H9 (cell line): ENCODE measurements at regions not wholly inside any gene's neighbourhood (a gene's known extent, or its start where the extent isn't known, plus 50 kb on each side); places are given as distances from the start of the nearest gene placed in this dataset.
"Not testable (repeated sequence)": the region's sequence is repeated elsewhere in the genome, so short reads cannot be mapped to it uniquely, and the experiment has no call there.

ENCODE experiments used
- DNase-seq: peaks from one replicate; pipeline ENCODE4 v3.0.0-alpha.2; 2017
- H2AFZ ChIP-seq: one replicate; pipeline ENCODE4 v1.6.1; 2013; ENCODE audit warnings: mild to moderate bottlenecking, low read length, control low read depth, moderate library complexity
- H2AK5ac ChIP-seq: 2 replicates; pipeline ENCODE4 v1.6.1; 2013; ENCODE audit warnings: low read length, control low read depth, mixed read lengths; ENCODE audit not compliant: insufficient read length
- H2BK120ac ChIP-seq: one replicate; pipeline ENCODE4 v1.6.1; 2013; ENCODE audit warnings: low read depth, mild to moderate bottlenecking, low read length, control low read depth, inconsistent platforms; ENCODE audit not compliant: poor library complexity, severe bottlenecking
- H2BK12ac ChIP-seq: 2 replicates; pipeline ENCODE4 v1.6.1; 2013; ENCODE audit warnings: low read length, control low read depth, mixed read lengths, low read depth; ENCODE audit not compliant: insufficient read length
- H2BK15ac ChIP-seq: 2 replicates; pipeline ENCODE4 v1.6.1; 2013; ENCODE audit warnings: low read depth, low read length, control low read depth
- H2BK20ac ChIP-seq: one replicate; pipeline ENCODE4 v1.6.1; 2013; ENCODE audit warnings: low read depth, mild to moderate bottlenecking, low read length, control low read depth, inconsistent platforms; ENCODE audit not compliant: poor library complexity, severe bottlenecking
- H2BK5ac ChIP-seq: 2 replicates; pipeline ENCODE4 v1.6.1; 2013; ENCODE audit warnings: low read length, control low read depth, mixed read lengths; ENCODE audit not compliant: insufficient read length
- H3K14ac ChIP-seq: 2 replicates; pipeline ENCODE4 v1.6.1; 2013; ENCODE audit warnings: low read length, control low read depth; ENCODE audit not compliant: insufficient read depth
- H3K18ac ChIP-seq: 2 replicates; pipeline ENCODE4 v1.6.1; 2013; ENCODE audit warnings: low read depth, mild to moderate bottlenecking, mixed read lengths, low read length, control low read depth; ENCODE audit not compliant: insufficient read length
- H3K23ac ChIP-seq: 2 replicates; pipeline ENCODE4 v1.6.1; 2013; ENCODE audit warnings: low read length, control low read depth, mixed read lengths, low read depth; ENCODE audit not compliant: insufficient read length
- H3K23me2 ChIP-seq: 2 replicates; pipeline ENCODE4 v1.6.1; 2013; ENCODE audit warnings: low read depth, mild to moderate bottlenecking, mixed read lengths, low read length, control low read depth; ENCODE audit not compliant: insufficient read length, poor library complexity, severe bottlenecking
- H3K27ac ChIP-seq: 2 replicates; pipeline ENCODE4 v1.5.1; 2013; ENCODE audit warnings: low read length, control low read depth, mixed read lengths, low read depth; ENCODE audit not compliant: insufficient read length
- H3K27me3 ChIP-seq: 2 replicates; pipeline ENCODE4 v1.6.1; 2013; ENCODE audit warnings: low read length, control low read depth, inconsistent platforms; ENCODE audit not compliant: insufficient read depth
- H3K4ac ChIP-seq: 2 replicates; pipeline ENCODE4 v1.6.1; 2013; ENCODE audit warnings: low read depth, mild to moderate bottlenecking, control low read depth, inconsistent platforms, low read length, moderate library complexity
- H3K4me1 ChIP-seq: 2 replicates; pipeline ENCODE4 v1.6.1; 2013; ENCODE audit warnings: low read length, control low read depth, inconsistent platforms; ENCODE audit not compliant: insufficient read depth
- H3K4me2 ChIP-seq: 2 replicates; pipeline ENCODE4 v1.6.1; 2013; ENCODE audit warnings: low read length, control low read depth, mixed read lengths; ENCODE audit not compliant: insufficient read length, insufficient read depth
- H3K56ac ChIP-seq: 2 replicates; pipeline ENCODE4 v1.6.1; 2013; ENCODE audit warnings: low read depth, mild to moderate bottlenecking, mixed read lengths, low read length, control low read depth; ENCODE audit not compliant: insufficient read length
- H3K79me1 ChIP-seq: 2 replicates; pipeline ENCODE4 v1.6.1; 2013; ENCODE audit warnings: low read depth, mild to moderate bottlenecking, moderate library complexity, low read length, control low read depth, inconsistent platforms; ENCODE audit not compliant: insufficient read depth, poor library complexity, severe bottlenecking
- H3K79me2 ChIP-seq: 2 replicates; pipeline ENCODE4 v1.6.1; 2013; ENCODE audit warnings: low read length, control low read depth, inconsistent platforms; ENCODE audit not compliant: insufficient read depth
- H3K9ac ChIP-seq: 2 replicates; pipeline ENCODE4 v1.6.1; 2013; ENCODE audit warnings: low read length, control low read depth, mixed read lengths; ENCODE audit not compliant: insufficient read length; ENCODE audit errors: extremely low read depth
- H3K9me3 ChIP-seq: one replicate; pipeline ENCODE4 v1.6.1; 2013; ENCODE audit warnings: low read depth, low read length, inconsistent platforms; ENCODE audit not compliant: control insufficient read depth
- H3T11ph ChIP-seq: one replicate; pipeline ENCODE4 v1.6.1; 2013; ENCODE audit warnings: mild to moderate bottlenecking, low read length, control low read depth, inconsistent platforms
- H4K20me1 ChIP-seq: one replicate; pipeline ENCODE4 v1.6.1; 2013; ENCODE audit not compliant: control insufficient read depth, insufficient read length, insufficient read depth
- H4K5ac ChIP-seq: 2 replicates; pipeline ENCODE4 v1.6.1; 2013; ENCODE audit warnings: low read depth, mild to moderate bottlenecking, mixed read lengths, low read length, control low read depth; ENCODE audit not compliant: insufficient read length
- H4K8ac ChIP-seq: replicated peaks from 2 replicates; pipeline ENCODE4 v1.6.1; 2013; ENCODE audit warnings: low read length, control low read depth, mixed read lengths, low read depth; ENCODE audit not compliant: insufficient read length
- H4K91ac ChIP-seq: 2 replicates; pipeline ENCODE4 v1.6.1; 2013; ENCODE audit warnings: low read depth, mild to moderate bottlenecking, moderate library complexity, mixed read lengths, low read length, control low read depth; ENCODE audit not compliant: insufficient read length
- H3K27ac Mint-ChIP-seq, 3 experiments: 2 replicates in 2 of 3; 3 replicates in 1 of 3; pipeline ENCODE4 v1.8.0; 2020 to 2021; ENCODE audit warnings: mixed read lengths in 3 of 3, mild to moderate bottlenecking in 1 of 3, moderate library complexity in 1 of 3
- H3K27me3 Mint-ChIP-seq: 2 replicates; pipeline ENCODE4 v1.8.0; 2021; ENCODE audit warnings: low read depth, mild to moderate bottlenecking, moderate library complexity, mixed read lengths
- H3K36me3 Mint-ChIP-seq, 3 experiments: 2 replicates in 2 of 3; 3 replicates in 1 of 3; pipeline ENCODE4 v1.8.0; 2020 to 2021; ENCODE audit warnings: low read depth in 3 of 3, mixed read lengths in 3 of 3; ENCODE audit not compliant: insufficient read depth in 1 of 3
- H3K4me1 Mint-ChIP-seq, 2 experiments: 2 replicates each; pipeline ENCODE4 v1.8.0; 2020; ENCODE audit warnings: mixed read lengths in 2 of 2
- H3K4me3 Mint-ChIP-seq, 2 experiments: 2 replicates in 1 of 2; 3 replicates in 1 of 2; pipeline ENCODE4 v1.8.0; 2020 to 2021; ENCODE audit warnings: mild to moderate bottlenecking in 2 of 2, mixed read lengths in 2 of 2, moderate library complexity in 1 of 2
- H3K9me3 Mint-ChIP-seq, 2 experiments: 2 replicates in 1 of 2; 3 replicates in 1 of 2; pipeline ENCODE4 v1.8.0; 2020; ENCODE audit warnings: mild to moderate bottlenecking in 2 of 2, mixed read lengths in 2 of 2, moderate library complexity in 1 of 2
- CTCF ChIP-seq: fragments of 200-600 bp; sonication (generic); conservative IDR thresholded peaks from 3 replicates; pipeline ENCODE4 v1.8.0; 2021; ENCODE audit warnings: antibody characterized with exemption, mild to moderate bottlenecking
- WGBS: extraction: QIAGEN DNeasy Blood & Tissue Kit; methylation state at CpG from one replicate; pipeline ENCODE4 v1.1.7; 2013; ENCODE audit warnings: missing lambda C conversion rate, low lambda C conversion rate, mixed read lengths; ENCODE audit not compliant: insufficient read length; ENCODE audit errors: extremely low coverage; 5-methylcytosine and 5-hydroxymethylcytosine counted together

GRCh38 chr11:13216711-13217075 lies 60.9 kb upstream of the BMAL1 start:
- Mint-ChIP-seq H3K27ac (no peak overlapping the region; a peak in 1 of 7 replicates), H3K36me3 (no peaks in the 10 kb centered on the region), H3K4me3 (no peak overlapping the region), H3K9me3 (peaks cover 0 to 3% of the 10 kb centered on the region in 2 experiments; a peak in 2 of 5 replicates), H3K27me3 (no peaks in the 10 kb centered on the region), H3K4me1 (peaks cover 14% of the 10 kb centered on the region in 2 experiments)
- no peak overlapping the region for H3K23ac ChIP-seq
- no peaks in the 10 kb centered on the region for H3K79me2 ChIP-seq
- no peak overlapping the region for H3K14ac ChIP-seq
- H4K8ac ChIP-seq = no peak overlapping the region
- TF ChIP-seq CTCF = no peak
- H3K27me3 ChIP-seq = no peaks in the 10 kb centered on the region
- no peak overlapping the region for H3K9ac ChIP-seq
- H2AFZ ChIP-seq = no peak overlapping the region
- H3K79me1 ChIP-seq = no peaks in the 10 kb centered on the region
- no peak overlapping the region for H2BK120ac ChIP-seq
- H2BK5ac ChIP-seq = no peak overlapping the region
- H3K4ac ChIP-seq = no peak overlapping the region
- H3K18ac ChIP-seq = no peak overlapping the region
- WGBS = no CpG with 5 or more reads among the region's 3 CpGs
- H4K5ac ChIP-seq = no peak overlapping the region
- H3K9me3 ChIP-seq = no peaks in the 10 kb centered on the region
- H3K27ac ChIP-seq = no peak overlapping the region
- no peak overlapping the region for H3K4me2 ChIP-seq
- DNase-seq = no peak
- no peaks in the 10 kb centered on the region for H3K23me2 ChIP-seq
- no peak overlapping the region for H2AK5ac ChIP-seq
- no peak overlapping the region for H2BK12ac ChIP-seq
- H2BK15ac ChIP-seq = no peak overlapping the region
- no peaks in the 10 kb centered on the region for H4K20me1 ChIP-seq
- H3T11ph ChIP-seq = no peak overlapping the region
- no peak overlapping the region for H4K91ac ChIP-seq
- H3K56ac ChIP-seq = no peak overlapping the region
- H2BK20ac ChIP-seq = no peak overlapping the region
- H3K4me1 ChIP-seq = no peaks in the 10 kb centered on the region

GRCh38 chr11:13218685-13219084 lies 58.9 kb upstream of the BMAL1 start:
- H2BK120ac ChIP-seq, H3K27ac ChIP-seq, H2AK5ac ChIP-seq, H2BK15ac ChIP-seq, H3K4ac ChIP-seq, H3K56ac ChIP-seq, H3K27ac Mint-ChIP-seq, H3K9me3 Mint-ChIP-seq, H3K18ac ChIP-seq, H4K5ac ChIP-seq, H3K4me3 Mint-ChIP-seq, H2BK12ac ChIP-seq, H3K9me3 ChIP-seq, H4K20me1 ChIP-seq, H3K79me2 ChIP-seq, H3K9ac ChIP-seq, H2AFZ ChIP-seq, DNase-seq, H3K27me3 ChIP-seq, H3K23me2 ChIP-seq, H2BK20ac ChIP-seq, H3K23ac ChIP-seq, H3K4me2 ChIP-seq, H2BK5ac ChIP-seq, H3K27me3 Mint-ChIP-seq, H3K4me1 ChIP-seq, H3K36me3 Mint-ChIP-seq, H3K79me1 ChIP-seq, H4K91ac ChIP-seq, H4K8ac ChIP-seq, H3T11ph ChIP-seq, H3K14ac ChIP-seq: not testable (repeated sequence)
- no CpG with 5 or more reads among the region's 1 CpG for WGBS
- peaks cover 17 to 19% of the 10 kb centered on the region in 2 experiments for H3K4me1 Mint-ChIP-seq
